ENCODE measurements at regions not wholly inside any gene's neighbourhood (a gene's known extent, or its start where the extent isn't known, plus 50 kb on each side); places are given as distances from the start of the nearest gene placed in this dataset.
"Not testable (repeated sequence)": the region's sequence is repeated elsewhere in the genome, so short reads cannot be mapped to it uniquely, and the experiment has no call there.

DNA sequence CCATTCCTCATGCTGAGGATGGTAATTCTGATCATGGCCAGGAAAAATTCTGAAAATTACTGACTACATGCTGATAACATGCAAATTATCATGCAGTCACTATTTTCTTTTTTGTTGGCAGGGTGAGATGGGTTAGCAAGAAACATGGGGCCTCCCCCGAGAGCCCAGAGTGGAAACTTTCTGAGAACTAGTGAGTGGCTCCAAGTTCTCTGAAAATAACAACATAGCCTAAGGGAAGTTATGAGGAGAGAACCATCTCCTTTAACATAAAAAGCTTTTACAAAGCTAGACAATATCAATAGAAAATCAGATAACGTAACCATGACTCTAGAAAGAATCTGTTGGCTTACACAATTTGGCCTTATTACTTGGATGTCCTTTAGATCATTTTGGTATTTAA lies 254.2 kb downstream of the PLOD2 start:
- H3K9ac ChIP-seq (ENCODE audit: low read depth in 2 of 2, low read length in 2 of 2), result no peak overlapping the region
- no peak overlapping the region for H3K27ac ChIP-seq
- H3K36me3 ChIP-seq, result no peaks in the 10 kb centered on the region
- no peak for TF ChIP-seq CTCF (IDR thresholded peaks at IDR 0.05)
- no peak overlapping the region for H3K4me3 ChIP-seq
- no peaks in the 10 kb centered on the region for H3K4me1 ChIP-seq
- no peaks in the 10 kb centered on the region for H3K27me3 ChIP-seq
- no peaks in the 10 kb centered on the region for H3K9me3 ChIP-seq
- intact Hi-C loops (cut with DNase I), result no loop called here
- DNase-seq, result no peak

DNA sequence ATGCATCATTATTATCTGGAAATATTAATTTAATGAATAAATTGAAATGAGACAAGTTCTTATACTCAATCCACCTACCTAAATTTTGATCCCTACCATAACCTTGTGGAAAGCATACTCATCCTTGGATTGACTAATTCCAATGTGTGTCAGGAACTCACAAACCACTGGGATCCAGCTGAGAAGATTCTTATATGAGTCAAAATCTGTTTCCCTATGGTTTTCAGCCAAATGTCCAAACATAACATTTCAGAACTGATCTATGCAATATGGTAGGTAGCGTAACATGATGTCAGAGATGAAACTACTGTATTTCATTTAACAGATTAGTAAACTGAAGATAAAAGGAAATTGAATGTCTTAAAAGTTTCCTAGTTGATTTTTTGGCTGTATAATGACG lies 250.0 kb downstream of the PLOD2 start:
- H3K9me3 ChIP-seq, result no peaks in the 10 kb centered on the region
- no peaks in the 10 kb centered on the region for H3K27me3 ChIP-seq
- no peak overlapping the region for H3K9ac ChIP-seq (ENCODE audit: low read depth in 2 of 2, low read length in 2 of 2)
- no peak overlapping the region for H3K4me3 ChIP-seq
- H3K36me3 ChIP-seq, result no peaks in the 10 kb centered on the region
- no peaks in the 10 kb centered on the region for H3K4me1 ChIP-seq
- no peak for DNase-seq
- no peak overlapping the region for H3K27ac ChIP-seq
- intact Hi-C loops (cut with DNase I), result no loop called here
- no peak for TF ChIP-seq CTCF (IDR thresholded peaks at IDR 0.05)

DNA sequence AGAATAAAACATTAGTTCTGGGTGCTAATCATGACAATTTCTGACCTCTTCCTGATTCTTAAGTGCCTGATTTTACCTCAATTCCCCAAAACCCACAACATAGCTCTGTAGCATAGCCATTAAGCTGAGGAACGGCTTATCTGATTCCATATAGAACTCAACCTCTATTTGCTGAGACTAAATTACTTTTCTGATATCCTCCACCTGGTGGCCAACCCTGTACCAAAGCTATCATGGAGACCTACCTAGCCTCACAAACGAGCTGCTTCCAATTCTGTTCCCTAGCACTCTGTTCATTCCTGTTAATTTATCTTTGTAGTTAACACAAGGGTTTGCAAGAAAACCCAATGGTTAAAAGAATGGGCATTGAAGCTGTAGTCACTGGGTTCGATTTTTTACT lies 245.2 kb downstream of the PLOD2 start:
- H3K27ac ChIP-seq, result no peak overlapping the region
- no peaks in the 10 kb centered on the region for H3K36me3 ChIP-seq
- no peak for DNase-seq
- H3K9me3 ChIP-seq, result no peaks in the 10 kb centered on the region
- H3K27me3 ChIP-seq, result no peaks in the 10 kb centered on the region
- H3K9ac ChIP-seq (ENCODE audit: low read depth in 2 of 2, low read length in 2 of 2), result no peak overlapping the region
- intact Hi-C loops (cut with DNase I), result no loop called here
- no peaks in the 10 kb centered on the region for H3K4me1 ChIP-seq
- no peak overlapping the region for H3K4me3 ChIP-seq
- TF ChIP-seq CTCF (IDR thresholded peaks at IDR 0.05), result no peak

- H3K27ac ChIP-seq; intact Hi-C loops (cut with DNase I); DNase-seq; H3K4me1 ChIP-seq; H3K27me3 ChIP-seq; H3K36me3 ChIP-seq; H3K4me3 ChIP-seq; H3K9me3 ChIP-seq; H3K9ac ChIP-seq (ENCODE audit: low read depth in 2 of 2, low read length in 2 of 2): not testable (repeated sequence)
Observed at GRCh38 chr3:145927736-145928135, 233.2 kb downstream of the PLOD2 start.

- H3K4me1 ChIP-seq, result no peaks in the 10 kb centered on the region
- no peaks in the 10 kb centered on the region for H3K9me3 ChIP-seq
- no peak overlapping the region for H3K4me3 ChIP-seq
- TF ChIP-seq CTCF (IDR thresholded peaks at IDR 0.05), result no peak
- no peak overlapping the region for H3K27ac ChIP-seq
- intact Hi-C loops (cut with DNase I), result no loop called here
- H3K9ac ChIP-seq (ENCODE audit: low read depth in 2 of 2, low read length in 2 of 2), result no peak overlapping the region
- no peaks in the 10 kb centered on the region for H3K36me3 ChIP-seq
- DNase-seq, result no peak
- H3K27me3 ChIP-seq, result no peaks in the 10 kb centered on the region
Observed at GRCh38 chr3:145936971-145937370, 224.0 kb downstream of the PLOD2 start.

DNA sequence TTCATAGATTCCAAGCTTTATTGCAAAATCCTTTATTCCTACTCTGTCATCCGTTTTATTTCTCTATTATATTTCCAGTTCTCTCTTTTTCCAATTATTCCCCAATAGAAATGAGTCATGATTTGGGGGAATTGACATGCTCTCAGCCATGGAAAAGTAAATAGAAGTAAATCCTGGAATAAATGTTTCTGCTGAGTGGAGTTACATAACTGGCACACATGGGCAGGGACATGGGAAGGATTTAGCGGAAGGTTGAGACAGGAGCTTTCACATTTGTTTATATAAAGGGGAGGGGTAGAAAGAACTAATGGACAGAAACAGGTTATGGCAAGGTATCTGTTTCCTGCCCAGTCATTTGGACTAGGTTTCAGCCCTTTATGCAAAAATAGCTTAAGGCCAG lies 221.6 kb downstream of the PLOD2 start:
- H3K4me3 ChIP-seq, result no peak overlapping the region
- no peak overlapping the region for H3K9ac ChIP-seq (ENCODE audit: low read depth in 2 of 2, low read length in 2 of 2)
- H3K27ac ChIP-seq, result no peak overlapping the region
- DNase-seq, result no peak
- intact Hi-C loops (cut with DNase I), result no loop called here
- no peaks in the 10 kb centered on the region for H3K36me3 ChIP-seq
- no peaks in the 10 kb centered on the region for H3K27me3 ChIP-seq
- no peaks in the 10 kb centered on the region for H3K9me3 ChIP-seq
- no peaks in the 10 kb centered on the region for H3K4me1 ChIP-seq
- TF ChIP-seq CTCF (IDR thresholded peaks at IDR 0.05), result no peak

Data from colonic mucosa (tissue), 4 donors.